ENCODE measurements at regions not wholly inside any gene's neighbourhood (a gene's known extent, or its start where the extent isn't known, plus 50 kb on each side); places are given as distances from the start of the nearest gene placed in this dataset.
A peak's percentile ranks its signal among the peaks of the same experiment; 100 is the strongest.

DNA sequence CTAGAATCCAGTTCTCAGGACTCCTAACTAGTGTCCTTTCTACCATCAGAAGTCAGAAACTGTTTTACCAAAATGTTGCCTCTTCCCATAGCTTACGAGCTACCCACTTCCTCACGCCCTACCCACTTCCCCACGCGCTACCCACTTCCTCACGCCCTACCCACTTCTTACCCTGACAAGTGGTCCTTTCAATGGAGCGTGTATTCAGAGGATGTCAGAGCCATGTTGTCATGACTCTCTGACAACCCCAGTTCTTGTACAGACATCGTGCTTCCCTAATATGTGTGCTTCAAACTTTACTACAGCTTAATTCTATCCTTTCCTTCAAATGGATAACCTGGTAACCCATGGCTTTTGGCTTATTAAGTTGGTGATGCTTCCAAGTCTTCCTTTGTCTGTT is 84.8 kb upstream of the PHF14 start:
- H3K4me3 Mint-ChIP-seq, result no peak overlapping the region
- no peak overlapping the region for H3K27ac Mint-ChIP-seq
- no peaks in the 10 kb centered on the region for H3K9me3 Mint-ChIP-seq
- DNase-seq (peak; percentile 7), ATAC-seq (peak; percentile 53)
- H3K4me1 Mint-ChIP-seq (ENCODE audit: low read depth), result peaks cover 11% of the 10 kb centered on the region
- H3K36me3 Mint-ChIP-seq (ENCODE audit: low read depth), result no peaks in the 10 kb centered on the region
- TF ChIP-seq, protein P1, sequence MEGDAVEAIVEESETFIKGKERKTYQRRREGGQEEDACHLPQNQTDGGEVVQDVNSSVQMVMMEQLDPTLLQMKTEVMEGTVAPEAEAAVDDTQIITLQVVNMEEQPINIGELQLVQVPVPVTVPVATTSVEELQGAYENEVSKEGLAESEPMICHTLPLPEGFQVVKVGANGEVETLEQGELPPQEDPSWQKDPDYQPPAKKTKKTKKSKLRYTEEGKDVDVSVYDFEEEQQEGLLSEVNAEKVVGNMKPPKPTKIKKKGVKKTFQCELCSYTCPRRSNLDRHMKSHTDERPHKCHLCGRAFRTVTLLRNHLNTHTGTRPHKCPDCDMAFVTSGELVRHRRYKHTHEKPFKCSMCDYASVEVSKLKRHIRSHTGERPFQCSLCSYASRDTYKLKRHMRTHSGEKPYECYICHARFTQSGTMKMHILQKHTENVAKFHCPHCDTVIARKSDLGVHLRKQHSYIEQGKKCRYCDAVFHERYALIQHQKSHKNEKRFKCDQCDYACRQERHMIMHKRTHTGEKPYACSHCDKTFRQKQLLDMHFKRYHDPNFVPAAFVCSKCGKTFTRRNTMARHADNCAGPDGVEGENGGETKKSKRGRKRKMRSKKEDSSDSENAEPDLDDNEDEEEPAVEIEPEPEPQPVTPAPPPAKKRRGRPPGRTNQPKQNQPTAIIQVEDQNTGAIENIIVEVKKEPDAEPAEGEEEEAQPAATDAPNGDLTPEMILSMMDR (IDR thresholded peaks at IDR 0.05), result no peak
- CTCF ChIA-PET, result interaction anchor here (0.8 to 1.5 kb wide), 7 partner anchors 9 to 28 kb away, joined by 3 to 8 read pairs (median 4); no protein-coding TSS in a partner anchor
- intact Hi-C loops (cut with micrococcal nuclease), result loop anchor here (10.0 kb wide), 1 partner anchor 474 kb away; no protein-coding TSS in a partner anchor
- POLR2A ChIA-PET, result no interaction called here
- no peaks in the 10 kb centered on the region for H3K27me3 Mint-ChIP-seq

DNA sequence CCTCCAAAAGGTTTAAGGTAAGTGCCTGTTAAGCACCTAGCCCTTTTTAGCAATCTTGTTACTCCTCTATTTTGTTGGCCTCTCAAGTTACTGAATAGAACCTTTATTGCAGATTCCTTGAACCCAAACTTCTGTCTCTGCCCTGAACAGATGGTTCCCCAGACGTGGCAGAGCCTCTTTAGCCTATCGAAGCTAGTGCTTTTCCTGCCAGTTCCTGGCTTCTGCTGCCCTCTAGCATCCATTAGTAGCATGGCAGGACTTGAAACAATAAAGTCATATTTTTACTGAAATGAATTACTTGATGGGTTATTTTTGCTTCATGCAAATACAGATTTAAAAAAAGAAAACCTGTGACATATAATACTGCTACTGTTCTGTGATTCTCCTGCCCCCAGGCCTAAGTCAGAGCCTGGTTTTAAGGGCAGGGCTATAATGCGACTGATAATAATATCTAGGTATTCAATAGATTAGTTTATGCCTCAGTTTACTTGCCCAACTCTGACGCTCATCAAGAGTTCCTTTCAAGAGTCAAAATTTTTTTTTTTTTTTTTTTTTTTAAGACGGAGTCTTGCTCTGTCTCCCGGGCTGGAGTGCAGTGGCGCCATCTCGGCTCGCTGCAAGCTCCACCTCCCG is 84.3 kb upstream of the PHF14 start:
- ATAC-seq, result peak; percentile 95
- Mint-ChIP-seq H3K27me3 (no peaks in the 10 kb centered on the region), H3K4me1 (ENCODE audit: low read depth) (peaks cover 11% of the 10 kb centered on the region), H3K4me3 (no peak overlapping the region), H3K9me3 (no peaks in the 10 kb centered on the region), H3K27ac (no peak overlapping the region), H3K36me3 (ENCODE audit: low read depth) (no peaks in the 10 kb centered on the region)
- peak; percentile 55 for DNase-seq
- TF ChIP-seq, protein P1 (IDR thresholded peaks at IDR 0.05), result peak; percentile 80
- ChIA-PET POLR2A (no interaction called here), CTCF (interaction anchor here (0.8 to 1.5 kb wide), 7 partner anchors 9 to 27 kb away, joined by 3 to 8 read pairs (median 4); no protein-coding TSS in a partner anchor)
- intact Hi-C loops (cut with micrococcal nuclease), result loop anchor here (10.0 kb wide), 1 partner anchor 475 kb away; no protein-coding TSS in a partner anchor

DNA sequence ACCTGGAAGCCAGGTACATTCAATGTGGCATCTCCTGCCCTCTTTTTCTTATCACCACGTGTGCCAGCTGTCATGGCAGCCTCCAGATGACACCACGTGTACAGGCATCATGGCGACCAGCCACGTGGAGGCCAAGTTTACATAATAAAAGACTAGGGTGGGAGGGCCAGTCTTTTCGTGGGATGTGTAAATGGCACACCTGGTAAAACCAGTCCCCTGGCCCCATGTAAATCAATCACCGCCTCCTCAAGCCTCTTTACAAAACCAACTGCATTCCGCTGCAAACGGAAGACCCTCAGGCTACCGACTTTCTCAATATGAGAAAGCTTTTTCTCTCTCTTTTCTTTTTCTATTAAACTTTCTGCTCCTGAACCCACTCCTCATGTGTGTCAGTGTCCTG is 65.1 kb upstream of the PHF14 start:
- Mint-ChIP-seq H3K36me3 (ENCODE audit: low read depth) (no peaks in the 10 kb centered on the region), H3K27ac (no peak overlapping the region), H3K4me1 (ENCODE audit: low read depth) (no peaks in the 10 kb centered on the region), H3K4me3 (no peak overlapping the region), H3K27me3 (peaks cover 3% of the 10 kb centered on the region), H3K9me3 (peaks cover 2% of the 10 kb centered on the region)
- ChIA-PET POLR2A (no interaction called here), CTCF (no interaction called here)
- TF ChIP-seq, protein P1 (IDR thresholded peaks at IDR 0.05), result no peak
- DNase-seq (no peak), ATAC-seq (no peak)
- intact Hi-C loops (cut with micrococcal nuclease), result no loop called here

DNA sequence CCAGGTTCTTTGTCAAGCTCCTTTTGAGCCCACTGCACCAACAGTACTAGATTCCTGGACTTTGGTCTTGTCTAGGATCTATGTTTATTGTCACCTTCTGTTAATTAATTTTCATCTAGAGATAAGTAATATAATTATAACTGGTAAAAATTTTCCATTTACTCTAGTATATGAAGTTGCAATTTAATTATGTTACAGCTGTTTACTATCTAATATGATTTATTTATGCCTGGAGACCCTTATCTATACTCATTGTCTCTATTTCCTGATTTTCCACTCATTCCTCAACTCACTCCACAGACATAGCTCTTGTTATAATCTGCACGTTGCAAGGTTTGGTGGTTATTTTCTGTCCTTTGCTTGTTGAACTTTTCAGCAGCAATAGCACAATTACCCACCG is 63.2 kb upstream of the PHF14 start:
- ChIA-PET CTCF (interaction anchor here (0.7 kb wide), 1 partner anchor 10 kb away, joined by 4 read pairs; no protein-coding TSS in a partner anchor), POLR2A (no interaction called here)
- H3K27ac Mint-ChIP-seq, result no peak overlapping the region
- intact Hi-C loops (cut with micrococcal nuclease), result no loop called here
- DNase-seq (no peak), ATAC-seq (no peak)
- TF ChIP-seq, protein P1 (IDR thresholded peaks at IDR 0.05), result no peak
- peaks cover 5% of the 10 kb centered on the region for H3K27me3 Mint-ChIP-seq
- no peaks in the 10 kb centered on the region for H3K36me3 Mint-ChIP-seq (ENCODE audit: low read depth)
- H3K9me3 Mint-ChIP-seq, result peaks cover 2% of the 10 kb centered on the region
- no peaks in the 10 kb centered on the region for H3K4me1 Mint-ChIP-seq (ENCODE audit: low read depth)
- no peak overlapping the region for H3K4me3 Mint-ChIP-seq

DNA sequence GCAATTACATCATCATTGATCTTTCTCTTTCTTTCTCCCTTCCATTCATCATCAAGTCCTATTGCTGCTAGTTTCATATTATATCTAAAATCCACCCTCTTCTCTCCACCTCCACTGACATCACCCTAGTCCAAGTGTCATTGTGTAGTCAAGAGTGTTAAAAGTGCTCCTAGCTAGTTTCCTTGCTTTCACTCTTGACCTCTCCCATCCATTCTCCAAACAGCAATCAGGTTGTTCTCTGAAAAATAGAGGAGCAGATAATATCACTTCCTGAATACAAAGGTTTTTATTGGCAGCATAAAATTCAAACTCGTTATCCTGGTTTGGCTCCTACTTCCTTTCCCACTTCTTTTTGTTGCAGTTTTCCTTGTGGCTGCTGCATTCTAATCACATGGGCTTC is 61.6 kb upstream of the PHF14 start:
- ATAC-seq, result no peak
- CTCF ChIA-PET, result no interaction called here

More for the DNA sequence above, 61.6 kb upstream of the PHF14 start:
- peaks cover 2% of the 10 kb centered on the region for H3K9me3 Mint-ChIP-seq
- no peaks in the 10 kb centered on the region for H3K36me3 Mint-ChIP-seq (ENCODE audit: low read depth)
- intact Hi-C loops (cut with micrococcal nuclease), result no loop called here
- POLR2A ChIA-PET, result no interaction called here
- TF ChIP-seq, protein P1 (IDR thresholded peaks at IDR 0.05), result no peak
- H3K4me3 Mint-ChIP-seq, result no peak overlapping the region
- peaks cover 5% of the 10 kb centered on the region for H3K27me3 Mint-ChIP-seq
- DNase-seq, result no peak
- H3K4me1 Mint-ChIP-seq (ENCODE audit: low read depth), result no peaks in the 10 kb centered on the region
- H3K27ac Mint-ChIP-seq, result no peak overlapping the region
